ENCODE measurements at regions not wholly inside any gene's neighbourhood (a gene's known extent, or its start where the extent isn't known, plus 50 kb on each side); places are given as distances from the start of the nearest gene placed in this dataset.

- TF ChIP-seq CTCF (conservative IDR thresholded peaks at IDR 0.05) (no peak), ZFX (IDR thresholded peaks at IDR 0.05) (no peak)
Observed at GRCh38 chr20:56748476-56749377, 119.6 kb downstream of the TFAP2C start.
